Naive thymus-derived CD4-positive, alpha-beta T cell (primary cell): ENCODE measurements at regions not wholly inside any gene's neighbourhood (a gene's known extent, or its start where the extent isn't known, plus 50 kb on each side); places are given as distances from the start of the nearest gene placed in this dataset.

ENCODE experiments used
- ATAC-seq: fragments of 150-1000 bp; cut with Tn5 transposase; 2 replicates; pipeline ENCODE4 v1.10.0; 2021; ENCODE audit warnings: mild to moderate bottlenecking, moderate library complexity
- CTCF ChIA-PET: fragments of 350-600 bp; sonication (Branson Sonifier 250); formaldehyde crosslinking; loops from one replicate; lab custom pipeline; 2021; ENCODE audit warnings: antibody characterized with exemption; lab: Charles Lee
- POLR2A ChIA-PET: fragments of 350-600 bp; sonication (Branson Sonifier 250); formaldehyde crosslinking; loops from one replicate; lab custom pipeline; 2021; ENCODE audit warnings: antibody characterized with exemption, inconsistent platforms; lab: Charles Lee
- DNase-seq, 9 donors: peaks; one replicate each; pipeline versions ENCODE4 v3.0.0 to v3.0.0-alpha.2; 2020 to 2022; ENCODE audit warnings: mixed read lengths in 1 of 9
- H3K27ac ChIP-seq: one replicate; pipeline ENCODE4 v1.7.0; 2013; ENCODE audit warnings: mild to moderate bottlenecking, low read depth, low read length, moderate library complexity
- H3K27me3 ChIP-seq, 2 donors: one replicate each; pipeline ENCODE4 v1.7.0; 2013; ENCODE audit warnings: low read length in 2 of 2, mild to moderate bottlenecking in 2 of 2, moderate library complexity in 2 of 2; ENCODE audit not compliant: control insufficient read depth in 2 of 2, insufficient read depth in 2 of 2
- H3K36me3 ChIP-seq, 3 experiments: 1 replicate in 2 of 3; 2 replicates in 1 of 3; pipeline ENCODE4 v1.7.0; 2013; ENCODE audit warnings: low read length in 3 of 3, mild to moderate bottlenecking in 3 of 3, moderate library complexity in 1 of 3; ENCODE audit not compliant: insufficient read depth in 3 of 3, control insufficient read depth in 2 of 3
- H3K4me1 ChIP-seq, 2 donors: one replicate each; pipeline ENCODE4 v1.7.0; 2013; ENCODE audit warnings: low read length in 2 of 2, mild to moderate bottlenecking in 2 of 2, moderate library complexity in 1 of 2; ENCODE audit not compliant: control insufficient read depth in 2 of 2, insufficient read depth in 2 of 2
- H3K4me3 ChIP-seq: 2 replicates; pipeline ENCODE4 v1.7.0; 2013; ENCODE audit warnings: mild to moderate bottlenecking, low read length
- H3K9me3 ChIP-seq, 3 experiments: 1 replicate in 2 of 3; 2 replicates in 1 of 3; pipeline ENCODE4 v1.7.0; 2013; ENCODE audit warnings: low read length in 3 of 3; ENCODE audit not compliant: control insufficient read depth in 2 of 3
- H3K27ac Mint-ChIP-seq, 9 donors: one replicate each; pipeline ENCODE4 v1.8.0; 2020 to 2022; ENCODE audit warnings: mixed read lengths in 9 of 9, mild to moderate bottlenecking in 8 of 9, moderate library complexity in 5 of 9, inconsistent platforms in 2 of 9
- H3K27me3 Mint-ChIP-seq, 5 donors: one replicate each; pipeline ENCODE4 v1.8.0; 2021 to 2022; ENCODE audit warnings: mixed read lengths in 5 of 5, mild to moderate bottlenecking in 1 of 5
- H3K36me3 Mint-ChIP-seq, 5 donors: one replicate each; pipeline ENCODE4 v1.8.0; 2020 to 2022; ENCODE audit warnings: mixed read lengths in 5 of 5, mild to moderate bottlenecking in 3 of 5, inconsistent platforms in 1 of 5
- H3K4me1 Mint-ChIP-seq, 7 donors: one replicate each; pipeline ENCODE4 v1.8.0; 2020 to 2022; ENCODE audit warnings: mixed read lengths in 7 of 7, mild to moderate bottlenecking in 3 of 7, inconsistent platforms in 1 of 7
- H3K4me3 Mint-ChIP-seq, 10 donors: one replicate each; pipeline ENCODE4 v1.8.0; 2020 to 2022; ENCODE audit warnings: mild to moderate bottlenecking in 10 of 10, mixed read lengths in 10 of 10, moderate library complexity in 6 of 10, inconsistent platforms in 2 of 10
- H3K9me3 Mint-ChIP-seq, 11 donors: one replicate each; pipeline ENCODE4 v1.8.0; 2020 to 2022; ENCODE audit warnings: mixed read lengths in 11 of 11, mild to moderate bottlenecking in 4 of 11, inconsistent platforms in 1 of 11, moderate library complexity in 1 of 11
- intact Hi-C, 2 donors: fragments of 100-400 bp; cut with micrococcal nuclease; formaldehyde crosslinking; loops; one replicate each; pipeline ENCODE4 v1.15.1; 2023

- ChIA-PET POLR2A (no interaction called here), CTCF (no interaction called here)
- Histone ChIP-seq H3K36me3 (no peaks in the 10 kb centered on the region), H3K27ac (no peak overlapping the region), H3K4me3 (no peak overlapping the region), H3K27me3 (no peaks in the 10 kb centered on the region), H3K4me1 (no peaks in the 10 kb centered on the region), H3K9me3 (no peaks in the 10 kb centered on the region)
- Mint-ChIP-seq H3K36me3 (peaks cover 0 to 4% (median 0%) of the 10 kb centered on the region in 5 donors), H3K27ac (no peak overlapping the region), H3K4me3 (no peak overlapping the region), H3K9me3 (peaks cover 0 to 2% (median 0%) of the 10 kb centered on the region in 11 donors), H3K4me1 (peaks cover 0 to 8% (median 0%) of the 10 kb centered on the region in 7 donors), H3K27me3 (peaks cover 0 to 16% (median 6%) of the 10 kb centered on the region in 5 donors)
- intact Hi-C loops = no loop called here
- DNase-seq (no peak), ATAC-seq (no peak)
Observed at GRCh38 chr6:21732731-21733130, 139.2 kb downstream of the SOX4 start.

DNA sequence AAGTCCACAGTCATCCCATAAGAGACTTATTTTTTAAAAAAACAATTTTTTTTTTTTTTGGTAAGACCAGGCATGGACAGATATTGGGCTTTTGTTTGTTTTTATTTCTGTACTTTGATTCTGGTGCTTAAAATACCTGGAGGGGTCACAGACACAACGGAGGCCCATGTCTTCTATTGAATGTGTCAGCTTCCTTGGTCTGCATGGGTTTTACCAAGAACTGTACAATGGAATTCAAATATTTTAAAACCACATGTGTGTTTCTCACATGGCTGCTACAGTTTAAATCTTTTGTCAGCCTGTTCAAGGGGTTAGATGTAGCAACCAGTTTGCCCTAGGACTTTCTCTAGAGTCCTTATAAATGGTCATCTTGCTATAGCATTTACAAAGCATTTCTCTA, 139.8 kb downstream of the SOX4 start:
- Mint-ChIP-seq H3K27ac (no peak overlapping the region), H3K4me3 (no peak overlapping the region), H3K9me3 (peaks cover 0 to 2% (median 0%) of the 10 kb centered on the region in 11 donors), H3K27me3 (peaks cover 0 to 20% (median 8%) of the 10 kb centered on the region in 5 donors), H3K36me3 (peaks cover 0 to 4% (median 0%) of the 10 kb centered on the region in 5 donors), H3K4me1 (peaks cover 0 to 8% (median 0%) of the 10 kb centered on the region in 7 donors)
- ChIA-PET CTCF (no interaction called here), POLR2A (no interaction called here)
- H3K27me3 ChIP-seq = no peaks in the 10 kb centered on the region
- DNase-seq (no peak), ATAC-seq (no peak)
- no peaks in the 10 kb centered on the region for H3K9me3 ChIP-seq
- H3K4me3 ChIP-seq = no peak overlapping the region
- intact Hi-C loops = no loop called here
- H3K36me3 ChIP-seq = no peaks in the 10 kb centered on the region
- no peak overlapping the region for H3K27ac ChIP-seq
- H3K4me1 ChIP-seq = no peaks in the 10 kb centered on the region

- Histone ChIP-seq H3K4me1 (no peaks in the 10 kb centered on the region), H3K4me3 (no peak overlapping the region), H3K27ac (no peak overlapping the region), H3K36me3 (no peaks in the 10 kb centered on the region), H3K9me3 (no peaks in the 10 kb centered on the region), H3K27me3 (no peaks in the 10 kb centered on the region)
- ATAC-seq (no peak), DNase-seq (no peak)
- Mint-ChIP-seq H3K27ac (no peak overlapping the region), H3K27me3 (peaks cover 0 to 21% (median 8%) of the 10 kb centered on the region in 5 donors), H3K9me3 (peaks cover 0 to 2% (median 0%) of the 10 kb centered on the region in 11 donors), H3K4me3 (no peak overlapping the region), H3K4me1 (peaks cover 0 to 8% (median 0%) of the 10 kb centered on the region in 7 donors), H3K36me3 (peaks cover 0 to 4% (median 0%) of the 10 kb centered on the region in 5 donors)
- intact Hi-C loops = no loop called here
- ChIA-PET POLR2A (no interaction called here), CTCF (no interaction called here)
Observed at GRCh38 chr6:21734204-21734603, 140.7 kb downstream of the SOX4 start.

DNA sequence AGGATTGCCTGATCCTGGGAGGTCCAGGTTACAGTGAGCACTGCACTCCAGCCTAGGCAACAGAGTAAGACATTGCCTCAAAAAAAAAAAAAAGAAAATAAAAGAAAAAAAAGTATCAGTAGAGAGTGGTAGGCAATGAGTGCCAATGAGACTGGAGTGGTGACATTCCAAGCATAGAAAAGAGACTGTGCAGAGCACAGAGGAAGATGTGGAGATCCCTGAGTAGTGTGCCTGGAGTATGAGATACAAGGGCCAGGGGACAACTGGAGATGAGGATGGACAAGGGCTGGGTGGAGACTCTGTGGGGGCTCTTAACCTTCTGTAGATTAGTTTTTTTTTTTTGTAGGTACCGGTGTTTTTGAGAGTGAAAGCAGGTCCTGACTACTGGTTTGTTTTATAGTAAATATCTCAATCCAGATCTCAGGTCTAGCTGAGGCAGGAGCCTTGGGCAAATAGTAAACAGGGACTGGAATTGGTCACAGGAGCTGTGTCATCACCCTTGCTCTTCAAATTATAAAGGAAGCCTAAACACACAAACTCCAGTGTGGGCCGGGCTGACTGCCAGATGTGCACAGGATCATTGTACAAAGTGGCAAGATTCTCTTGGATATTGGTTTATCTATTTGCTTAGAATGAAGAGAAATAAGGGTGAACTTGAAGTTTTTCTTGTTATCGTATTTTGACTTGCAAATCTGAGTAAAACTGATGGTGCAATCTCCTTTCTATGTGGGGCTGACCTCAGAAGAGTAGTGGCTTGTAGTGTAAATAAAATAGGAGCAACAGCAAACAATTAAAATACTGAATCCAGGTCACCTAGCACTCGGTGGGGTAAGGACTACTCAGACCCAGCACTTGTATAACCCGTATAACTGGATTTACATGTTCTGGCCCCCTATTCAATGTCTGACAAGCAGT, 144.9 kb downstream of the SOX4 start:
- Histone ChIP-seq H3K27me3 (no peaks in the 10 kb centered on the region), H3K4me1 (no peaks in the 10 kb centered on the region), H3K27ac (no peak overlapping the region), H3K36me3 (no peaks in the 10 kb centered on the region), H3K4me3 (no peak overlapping the region), H3K9me3 (no peaks in the 10 kb centered on the region)
- Mint-ChIP-seq H3K4me3 (no peak overlapping the region), H3K9me3 (no peaks in the 10 kb centered on the region), H3K36me3 (peaks cover 0 to 4% (median 0%) of the 10 kb centered on the region in 5 donors), H3K4me1 (peaks cover 0 to 8% (median 0%) of the 10 kb centered on the region in 7 donors), H3K27ac (no peak overlapping the region), H3K27me3 (peaks cover 0 to 21% (median 8%) of the 10 kb centered on the region in 5 donors)
- ATAC-seq (no peak), DNase-seq (no peak)
- CTCF ChIA-PET = no interaction called here
- intact Hi-C loops = no loop called here
- POLR2A ChIA-PET = interaction anchor here (0.7 kb wide), 1 partner anchor 1341 kb away, joined by 3 read pairs; no protein-coding TSS in a partner anchor

DNA sequence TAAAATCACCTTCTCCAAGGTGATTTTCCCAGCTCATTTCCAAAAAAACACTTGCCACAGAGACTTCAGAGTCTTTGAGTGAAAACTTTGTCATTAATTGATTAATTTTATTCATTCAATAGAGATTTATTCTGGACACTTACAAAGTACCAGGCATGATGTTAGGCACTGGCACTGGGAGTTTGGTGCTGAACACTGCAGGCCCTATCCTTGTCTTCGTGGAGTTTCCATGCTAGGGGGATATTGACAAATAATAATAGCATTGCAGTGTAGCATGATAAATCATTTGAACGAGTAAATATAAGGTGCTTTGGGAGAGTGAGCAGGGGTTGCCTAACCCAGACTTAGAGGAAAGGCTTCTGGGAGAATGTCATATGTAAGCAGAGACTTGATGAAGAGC, 145.7 kb downstream of the SOX4 start:
- Histone ChIP-seq H3K27ac (no peak overlapping the region), H3K27me3 (no peaks in the 10 kb centered on the region), H3K4me1 (no peaks in the 10 kb centered on the region), H3K4me3 (no peak overlapping the region), H3K36me3 (no peaks in the 10 kb centered on the region), H3K9me3 (no peaks in the 10 kb centered on the region)
- intact Hi-C loops = no loop called here
- POLR2A ChIA-PET = interaction anchor here (0.7 kb wide), 1 partner anchor 1342 kb away, joined by 3 read pairs; no protein-coding TSS in a partner anchor
- no peaks in the 10 kb centered on the region for H3K9me3 Mint-ChIP-seq
- H3K4me3 Mint-ChIP-seq = no peak overlapping the region
- peaks cover 0 to 21% (median 8%) of the 10 kb centered on the region in 5 donors for H3K27me3 Mint-ChIP-seq
- DNase-seq = no peak
- H3K27ac Mint-ChIP-seq = no peak overlapping the region
- ATAC-seq = no peak
- peaks cover 0 to 8% (median 0%) of the 10 kb centered on the region in 7 donors for H3K4me1 Mint-ChIP-seq
- CTCF ChIA-PET = no interaction called here
- H3K36me3 Mint-ChIP-seq = peaks cover 0 to 4% (median 0%) of the 10 kb centered on the region in 5 donors

- H3K36me3 Mint-ChIP-seq = peaks cover 0 to 4% (median 0%) of the 10 kb centered on the region in 5 donors
- H3K4me3 Mint-ChIP-seq = no peak overlapping the region
- no peak overlapping the region for H3K27ac Mint-ChIP-seq
- peaks cover 0 to 8% (median 0%) of the 10 kb centered on the region in 7 donors for H3K4me1 Mint-ChIP-seq
- H3K36me3 ChIP-seq = no peaks in the 10 kb centered on the region
- H3K4me1 ChIP-seq = no peaks in the 10 kb centered on the region
- ChIA-PET POLR2A (no interaction called here), CTCF (no interaction called here)
- no peaks in the 10 kb centered on the region for H3K27me3 ChIP-seq
- no peak overlapping the region for H3K27ac ChIP-seq
- peaks cover 0 to 21% (median 8%) of the 10 kb centered on the region in 5 donors for H3K27me3 Mint-ChIP-seq
- no peaks in the 10 kb centered on the region for H3K9me3 Mint-ChIP-seq
- ATAC-seq = no peak
- H3K9me3 ChIP-seq = no peaks in the 10 kb centered on the region
- no peak overlapping the region for H3K4me3 ChIP-seq
- intact Hi-C loops = no loop called here
- DNase-seq = no peak
Observed at GRCh38 chr6:21739838-21740237, 146.3 kb downstream of the SOX4 start.
